Spleen (tissue), 11 donors: ENCODE measurements at regions not wholly inside any gene's neighbourhood (a gene's known extent, or its start where the extent isn't known, plus 50 kb on each side); places are given as distances from the start of the nearest gene placed in this dataset.

Experiments
- DNase-seq: peaks from one replicate; pipeline ENCODE4 v3.0.0-alpha.2; 2020
- H3K27ac ChIP-seq, 8 donors: fragments of 200-600 bp; sonication (generic) in 7 of 8; 1 replicate in 4 of 8; 2 replicates in 4 of 8; pipeline versions ENCODE4 v1.5.0 to v1.8.0; 2016 to 2021; ENCODE audit warnings: inconsistent platforms in 4 of 8, mild to moderate bottlenecking in 4 of 8, moderate library complexity in 1 of 8
- H3K27me3 ChIP-seq, 7 donors: fragments of 200-600 bp; sonication (generic) in 6 of 7; replicated peaks in 1 of 7; 1 replicate in 4 of 7; 2 replicates in 3 of 7; pipeline versions ENCODE4 v1.5.0 to v1.8.0; 2016 to 2021; ENCODE audit warnings: inconsistent platforms in 3 of 7, mild to moderate bottlenecking in 1 of 7
- H3K36me3 ChIP-seq, 6 donors: fragments of 200-600 bp; sonication (generic) in 5 of 6; 1 replicate in 4 of 6; 2 replicates in 2 of 6; pipeline versions ENCODE4 v1.5.0 to v1.8.0; 2016 to 2021; ENCODE audit warnings: inconsistent platforms in 2 of 6
- H3K4me1 ChIP-seq, 6 donors: fragments of 200-600 bp; sonication (generic) in 5 of 6; 1 replicate in 3 of 6; 2 replicates in 3 of 6; pipeline versions ENCODE4 v1.5.0 to v1.8.0; 2016 to 2021; ENCODE audit warnings: inconsistent platforms in 3 of 6
- H3K4me3 ChIP-seq, 8 donors: fragments of 200-600 bp; sonication (generic) in 7 of 8; 1 replicate in 4 of 8; 2 replicates in 4 of 8; pipeline versions ENCODE4 v1.5.0 to v1.8.0; 2016 to 2021; ENCODE audit warnings: inconsistent platforms in 4 of 8, mild to moderate bottlenecking in 4 of 8, moderate library complexity in 2 of 8
- H3K9me3 ChIP-seq, 8 donors: fragments of 200-600 bp; sonication (generic) in 7 of 8; 1 replicate in 4 of 8; 2 replicates in 4 of 8; pipeline versions ENCODE4 v1.5.0 to v1.8.0; 2016 to 2021; ENCODE audit warnings: inconsistent platforms in 4 of 8
- POLR2A ChIP-seq, 3 donors: fragments of 450-650 bp; IDR thresholded peaks; one replicate each; pipeline ENCODE4 v1.5.1; 2017; ENCODE audit warnings: antibody characterized with exemption in 3 of 3, mild to moderate bottlenecking in 1 of 3
- POLR2AphosphoS5 ChIP-seq, 3 donors: sonication (generic); formaldehyde crosslinking; IDR thresholded peaks; one replicate each; pipeline ENCODE4 v1.5.1; 2017; ENCODE audit warnings: antibody characterized with exemption in 3 of 3
- WGBS, 5 donors: extraction: QIAGEN DNeasy Blood & Tissue Kit in 3 of 5; methylation state at CpG; one replicate each; pipeline versions ENCODE4 v1.1.5 to v1.1.7; 2013 to 2018; 5-methylcytosine and 5-hydroxymethylcytosine counted together
- intact Hi-C: fragments of 100-400 bp; cut with DNase I; formaldehyde crosslinking; loops from one replicate; pipeline ENCODE4 v1.15.0; 2023; ENCODE audit warnings: low total_unique reads
- TF ChIP-seq, protein P1 (sequence below), 11 experiments: fragments of 200-600 bp in 7 of 11; fragments of 450-650 bp in 4 of 11; sonication (generic) in 4 of 11; IDR thresholded peaks in 8 of 11; conservative IDR thresholded peaks in 3 of 11; 1 replicate in 7 of 11; 2 replicates in 4 of 11; pipeline versions ENCODE4 v1.4.0 to v1.8.0; 2016 to 2021; ENCODE audit warnings: antibody characterized with exemption in 11 of 11, inconsistent platforms in 4 of 11, mild to moderate bottlenecking in 1 of 11
- donor health status: healthy with polysubstance abuse.
- donor health status: DM: no; HTN: no; CAD: no; lungs with moderate emphysema.
- donor health status: DM: no; HTN: no; CAD: no.
- donor health status: Bipolar disorder and iron deficiency.
- donor health status: healthy.
- donor health status: DM: no; HTN: no; CAD: no.
- donor health status: DM: yes; HTN: yes; CAD: no.

- Histone ChIP-seq H3K36me3 (no peaks in the 10 kb centered on the region), H3K27me3 (no peaks in the 10 kb centered on the region), H3K9me3 (no peaks in the 10 kb centered on the region), H3K4me1 (peaks cover 0 to 19% (median 0%) of the 10 kb centered on the region in 6 donors), H3K4me3 (no peak overlapping the region), H3K27ac (no peak overlapping the region)
- intact Hi-C loops = no loop called here
- TF ChIP-seq, protein P1, sequence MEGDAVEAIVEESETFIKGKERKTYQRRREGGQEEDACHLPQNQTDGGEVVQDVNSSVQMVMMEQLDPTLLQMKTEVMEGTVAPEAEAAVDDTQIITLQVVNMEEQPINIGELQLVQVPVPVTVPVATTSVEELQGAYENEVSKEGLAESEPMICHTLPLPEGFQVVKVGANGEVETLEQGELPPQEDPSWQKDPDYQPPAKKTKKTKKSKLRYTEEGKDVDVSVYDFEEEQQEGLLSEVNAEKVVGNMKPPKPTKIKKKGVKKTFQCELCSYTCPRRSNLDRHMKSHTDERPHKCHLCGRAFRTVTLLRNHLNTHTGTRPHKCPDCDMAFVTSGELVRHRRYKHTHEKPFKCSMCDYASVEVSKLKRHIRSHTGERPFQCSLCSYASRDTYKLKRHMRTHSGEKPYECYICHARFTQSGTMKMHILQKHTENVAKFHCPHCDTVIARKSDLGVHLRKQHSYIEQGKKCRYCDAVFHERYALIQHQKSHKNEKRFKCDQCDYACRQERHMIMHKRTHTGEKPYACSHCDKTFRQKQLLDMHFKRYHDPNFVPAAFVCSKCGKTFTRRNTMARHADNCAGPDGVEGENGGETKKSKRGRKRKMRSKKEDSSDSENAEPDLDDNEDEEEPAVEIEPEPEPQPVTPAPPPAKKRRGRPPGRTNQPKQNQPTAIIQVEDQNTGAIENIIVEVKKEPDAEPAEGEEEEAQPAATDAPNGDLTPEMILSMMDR (IDR thresholded peaks at IDR 0.05 in 8 of 11, conservative IDR thresholded peaks at IDR 0.05 in 3 of 11) = no peak
- TF ChIP-seq POLR2AphosphoS5 (IDR thresholded peaks at IDR 0.05) = no peak
- TF ChIP-seq POLR2A (IDR thresholded peaks at IDR 0.05) = no peak
- WGBS, 5 donors = 60 to 75% (median 65%) methylated on average over 8 of the region's 8 CpGs
- no peak for DNase-seq
These were observed 153.2 kb downstream of the MACROH2A1 start for GRCh38 chr5:135245521-135246499.

- Histone ChIP-seq H3K27me3 (no peaks in the 10 kb centered on the region), H3K27ac (no peak overlapping the region), H3K4me3 (no peak overlapping the region), H3K9me3 (no peaks in the 10 kb centered on the region), H3K4me1 (peaks cover 0 to 19% (median 0%) of the 10 kb centered on the region in 6 donors), H3K36me3 (no peaks in the 10 kb centered on the region)
- TF ChIP-seq, protein P1 (IDR thresholded peaks at IDR 0.05 in 8 of 11, conservative IDR thresholded peaks at IDR 0.05 in 3 of 11) = no peak
- TF ChIP-seq POLR2A (IDR thresholded peaks at IDR 0.05) (no peak), POLR2AphosphoS5 (IDR thresholded peaks at IDR 0.05) (no peak)
- intact Hi-C loops = no loop called here
- DNase-seq = peak; percentile 51
- 96 to 98% (median 97%) methylated on average over 3 of the region's 3 CpGs for WGBS, 5 donors
These were observed 154.4 kb downstream of the MACROH2A1 start for GRCh38 chr5:135244620-135245021.

DNA sequence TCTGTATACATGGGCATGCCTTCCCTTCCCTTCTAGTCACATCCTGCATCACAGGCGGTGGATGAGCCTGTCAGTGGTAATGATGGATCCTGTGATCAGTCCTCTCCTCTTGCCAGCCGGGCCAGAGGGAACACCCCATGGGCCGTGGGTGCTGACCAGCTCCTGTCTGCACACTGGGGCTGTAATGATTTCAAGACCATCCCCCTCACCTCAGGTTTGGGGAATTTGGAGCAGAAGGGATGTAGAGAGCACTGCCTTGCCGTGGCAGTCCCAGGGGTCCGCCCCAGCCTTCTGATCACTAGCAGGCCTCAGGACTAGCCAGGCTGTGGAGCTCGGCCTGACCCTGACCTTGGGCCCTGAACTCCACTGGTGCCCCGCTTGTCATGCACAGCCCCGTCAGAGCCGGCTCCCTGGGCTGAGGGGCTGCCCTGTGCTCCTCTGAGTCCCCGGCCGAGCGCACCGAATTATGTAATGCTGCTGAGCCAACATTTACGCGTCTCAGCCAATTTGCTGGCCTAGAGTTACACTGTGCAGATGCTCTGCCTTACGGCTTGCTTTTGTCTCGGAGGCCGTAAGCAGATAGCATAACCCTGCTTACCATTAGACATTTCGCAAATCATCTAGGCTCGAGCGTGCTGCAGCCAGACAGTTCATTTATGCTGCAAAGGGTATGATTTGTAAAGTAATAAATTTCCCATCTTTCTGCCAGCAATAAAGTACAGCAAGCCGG lies 155.3 kb downstream of the MACROH2A1 start:
- Histone ChIP-seq H3K4me1 (peaks cover 0 to 19% (median 0%) of the 10 kb centered on the region in 6 donors), H3K9me3 (no peaks in the 10 kb centered on the region), H3K4me3 (no peak overlapping the region), H3K36me3 (no peaks in the 10 kb centered on the region), H3K27ac (no peak overlapping the region), H3K27me3 (no peaks in the 10 kb centered on the region)
- TF ChIP-seq POLR2AphosphoS5 (IDR thresholded peaks at IDR 0.05) (no peak), POLR2A (IDR thresholded peaks at IDR 0.05) (no peak)
- TF ChIP-seq, protein P1 (IDR thresholded peaks at IDR 0.05 in 8 of 11, conservative IDR thresholded peaks at IDR 0.05 in 3 of 11) = no peak
- intact Hi-C loops = no loop called here
- DNase-seq = peak; percentile 52
- 90 to 95% (median 93%) methylated on average over 14 to 22 of the region's 22 CpGs for WGBS, 5 donors
